SK-N-SH (cell line): ENCODE measurements at regions not wholly inside any gene's neighbourhood (a gene's known extent, or its start where the extent isn't known, plus 50 kb on each side); places are given as distances from the start of the nearest gene placed in this dataset.

Source experiments
- CTCF ChIA-PET: fragments of 300-600, 350-600 bp; formaldehyde crosslinking; extraction: SDS; loops from one replicate; lab custom pipeline; 2021; lab: Yijun Ruan, JAX
- POLR2A ChIA-PET: fragments of 350-600 bp; sonication (Branson Sonifier 250); formaldehyde crosslinking; extraction: SDS; loops from one replicate; lab custom pipeline; 2020; ENCODE audit warnings: antibody characterized with exemption, inconsistent platforms; lab: Yijun Ruan, JAX
- DNase-seq: peaks from one replicate; pipeline ENCODE4 v3.0.0; 2012
- H2AFZ ChIP-seq: fragments of 200-600 bp; sonication (generic); 2 replicates; pipeline ENCODE4 v1.8.1; 2016; ENCODE audit warnings: antibody characterized with exemption, mild to moderate bottlenecking, low read depth
- H3F3A ChIP-seq: fragments of 200-600 bp; sonication (generic); replicated peaks from 2 replicates; pipeline ENCODE3; 2016; ENCODE audit warnings: antibody characterized with exemption, mild to moderate bottlenecking; ENCODE audit not compliant: insufficient read depth
- H3K27ac ChIP-seq, 2 experiments: fragments of 200-500 bp in 1 of 2; fragments of 200-600 bp in 1 of 2; sonication (Bioruptor generic) in 1 of 2; sonication (generic), shearing (Covaris generic) in 1 of 2; 2 replicates each; pipeline versions ENCODE4 v1.5.1 to v1.6.1; 2014 to 2016; ENCODE audit warnings: low read depth in 2 of 2, inconsistent platforms in 1 of 2, low read length in 1 of 2, mild to moderate bottlenecking in 1 of 2, mixed read lengths in 1 of 2
- H3K27me3 ChIP-seq: fragments of 200-600 bp; sonication (generic), shearing (Covaris generic); 2 replicates; pipeline ENCODE4 v1.6.1; 2016; ENCODE audit warnings: mixed run types; ENCODE audit not compliant: insufficient read depth
- H3K36me3 ChIP-seq, 2 experiments: fragments of 200-500 bp in 1 of 2; fragments of 200-600 bp in 1 of 2; sonication (Bioruptor generic) in 1 of 2; sonication (generic) in 1 of 2; replicated peaks in 1 of 2; 2 replicates each; pipeline versions ENCODE3 to v1.5.1; 2014 to 2016; ENCODE audit warnings: low read length in 1 of 2, mild to moderate bottlenecking in 1 of 2; ENCODE audit not compliant: insufficient read depth in 2 of 2, control insufficient read depth in 1 of 2
- H3K4me1 ChIP-seq, 2 experiments: fragments of 200-500 bp in 1 of 2; fragments of 200-600 bp in 1 of 2; sonication (Bioruptor generic) in 1 of 2; sonication (generic), shearing (Covaris generic) in 1 of 2; 2 replicates each; pipeline versions ENCODE4 v1.5.1 to v1.6.1; 2014 to 2016; ENCODE audit warnings: low read depth in 1 of 2, low read length in 1 of 2, mixed run types in 1 of 2; ENCODE audit not compliant: insufficient read depth in 2 of 2, control insufficient read depth in 1 of 2
- H3K4me2 ChIP-seq: fragments of 200-600 bp; sonication (generic), shearing (Covaris generic); 2 replicates; pipeline ENCODE4 v1.6.1; 2017; ENCODE audit warnings: mixed run types
- H3K4me3 ChIP-seq, 2 experiments: fragments of 200-500 bp in 1 of 2; fragments of 200-600 bp in 1 of 2; sonication (Bioruptor generic) in 1 of 2; sonication (generic), shearing (Covaris generic) in 1 of 2; 2 replicates each; pipeline versions ENCODE4 v1.5.1 to v1.8.1; 2014 to 2016; ENCODE audit warnings: low read depth in 2 of 2, inconsistent platforms in 1 of 2, low read length in 1 of 2, mild to moderate bottlenecking in 1 of 2, mixed read lengths in 1 of 2, moderate library complexity in 1 of 2
- H3K79me2 ChIP-seq: fragments of 200-600 bp; sonication (generic); 2 replicates; pipeline ENCODE4 v1.8.1; 2017; ENCODE audit warnings: mild to moderate bottlenecking; ENCODE audit not compliant: insufficient read depth
- H3K9ac ChIP-seq: fragments of 200-600 bp; sonication (generic); 2 replicates; pipeline ENCODE4 v1.6.1; 2017; ENCODE audit warnings: mixed run types
- H3K9me2 ChIP-seq: fragments of 200-600 bp; sonication (generic); 2 replicates; pipeline ENCODE4 v1.6.1; 2017; ENCODE audit warnings: mixed run types
- H3K9me3 ChIP-seq: fragments of 200-600 bp; sonication (generic); 2 replicates; pipeline ENCODE4 v1.6.1; 2017; ENCODE audit warnings: mixed run types, mild to moderate bottlenecking, moderate library complexity
- H4K20me1 ChIP-seq: fragments of 200-600 bp; sonication (generic); 2 replicates; pipeline ENCODE4 v1.6.1; 2017; ENCODE audit warnings: mild to moderate bottlenecking, mixed run types; ENCODE audit not compliant: insufficient read depth
- CHD2 ChIP-seq: fragments of 150-350 bp; IDR thresholded peaks from 2 replicates; pipeline ENCODE4 v1.6.1; 2018; ENCODE audit warnings: low read length; ENCODE audit not compliant: partially characterized antibody
- EP300 ChIP-seq, 2 experiments: IDR thresholded peaks; 2 replicates each; pipeline versions ENCODE4 v1.4.0 to v1.6.1; 2012; ENCODE audit warnings: borderline replicate concordance in 1 of 2, low read depth in 1 of 2, low read length in 1 of 2
- EZH2phosphoT487 ChIP-seq: fragments of 200-600 bp; sonication (generic); IDR thresholded peaks from 2 replicates; pipeline ENCODE4 v1.6.1; 2017; ENCODE audit warnings: low read depth, mixed run types, mild to moderate bottlenecking, antibody characterized with exemption, moderate library complexity, borderline replicate concordance
- FOSL2 ChIP-seq: IDR thresholded peaks from 2 replicates; pipeline ENCODE4 v1.4.0; 2012; ENCODE audit warnings: low read depth, mild to moderate bottlenecking, moderate library complexity, borderline replicate concordance
- FOXJ3 ChIP-seq: sonication (generic); formaldehyde crosslinking; IDR thresholded peaks from 2 replicates; pipeline ENCODE4 v1.5.1; 2020; ENCODE audit warnings: mild to moderate bottlenecking, missing genetic modification reagents
- MEF2A ChIP-seq: IDR thresholded peaks from 2 replicates; pipeline ENCODE4 v1.4.0; 2012; ENCODE audit warnings: low read depth, borderline replicate concordance
- MXI1 ChIP-seq: IDR thresholded peaks from 2 replicates; pipeline ENCODE4 v1.6.1; 2012; ENCODE audit warnings: mild to moderate bottlenecking, low read depth, low read length, improper control_type of control experiment
- NFIC ChIP-seq: IDR thresholded peaks from 2 replicates; pipeline ENCODE4 v1.4.0; 2012; ENCODE audit warnings: borderline replicate concordance
- NRF1 ChIP-seq: IDR thresholded peaks from 2 replicates; pipeline ENCODE4 v1.6.1; 2012; ENCODE audit warnings: low read depth, mild to moderate bottlenecking, low read length
- RAD21 ChIP-seq: IDR thresholded peaks from 2 replicates; pipeline ENCODE4 v1.6.1; 2012; ENCODE audit warnings: mild to moderate bottlenecking, low read length
- RCOR1 ChIP-seq: fragments of 150-350 bp; IDR thresholded peaks from 2 replicates; pipeline ENCODE4 v1.6.1; 2017; ENCODE audit warnings: antibody characterized with exemption, low read length
- SIN3A ChIP-seq: IDR thresholded peaks from 2 replicates; pipeline ENCODE4 v1.6.1; 2012; ENCODE audit warnings: low read depth, mild to moderate bottlenecking, low read length, moderate library complexity, borderline replicate concordance
- SMC3 ChIP-seq: IDR thresholded peaks from 2 replicates; pipeline ENCODE4 v1.6.1; 2012; ENCODE audit warnings: low read depth, low read length, improper control_type of control experiment
- TAF1 ChIP-seq: IDR thresholded peaks from 2 replicates; pipeline ENCODE4 v1.6.1; 2012; ENCODE audit warnings: low read depth, mild to moderate bottlenecking, low read length, moderate library complexity, borderline replicate concordance
- TCF12 ChIP-seq: IDR thresholded peaks from 2 replicates; pipeline ENCODE4 v1.4.0; 2012
- WGBS: methylation state at CpG from one replicate; pipeline ENCODE4 v1.1.6; 2017; ENCODE audit warnings: low lambda C conversion rate; 5-methylcytosine and 5-hydroxymethylcytosine counted together
- TF ChIP-seq, protein P1 (sequence below): fragments of 150-350 bp; IDR thresholded peaks from 2 replicates; pipeline ENCODE4 v1.6.1; 2016; ENCODE audit warnings: mild to moderate bottlenecking, low read depth, low read length
- TF ChIP-seq, protein P2 (sequence below): IDR thresholded peaks from 2 replicates; pipeline ENCODE4 v1.4.0; 2012; ENCODE audit warnings: low read depth, borderline replicate concordance
- TF ChIP-seq, protein P3 (sequence below): IDR thresholded peaks from 2 replicates; pipeline ENCODE4 v1.6.1; 2012; ENCODE audit warnings: mild to moderate bottlenecking, low read depth, low read length, moderate library complexity

DNA sequence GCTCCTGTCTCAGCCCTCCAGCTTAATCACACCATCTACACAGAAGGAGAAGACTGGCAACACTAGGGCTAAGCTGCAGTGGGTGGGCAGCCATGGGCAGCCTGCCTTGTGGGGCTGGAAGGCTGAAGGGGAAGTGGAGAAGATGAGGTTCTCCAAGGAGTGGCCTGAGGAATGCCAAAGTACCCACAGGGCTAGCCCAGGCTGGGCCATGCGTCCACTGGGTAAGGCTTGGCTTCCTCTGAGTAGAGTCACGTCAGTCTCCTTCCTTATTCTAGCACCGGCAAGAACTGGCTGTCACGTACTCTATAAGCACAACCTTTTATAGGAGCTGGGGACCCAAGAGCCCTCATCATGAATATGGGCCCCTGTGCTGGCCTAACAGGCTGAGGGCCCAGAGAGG, 110.6 kb upstream of the SIRPA start (continued):
- TF ChIP-seq EP300 (IDR thresholded peaks at IDR 0.05; ENCODE audit: borderline replicate concordance in 1 of 2, low read depth in 1 of 2, low read length in 1 of 2) (no peak), EZH2phosphoT487 (no peak), FOXJ3 (CRISPR knock-in tag) (no peak), RCOR1 (no peak), RAD21 (no peak), CHD2 (no peak), NFIC (no peak), NRF1 (no peak)
- TF ChIP-seq, protein P1, sequence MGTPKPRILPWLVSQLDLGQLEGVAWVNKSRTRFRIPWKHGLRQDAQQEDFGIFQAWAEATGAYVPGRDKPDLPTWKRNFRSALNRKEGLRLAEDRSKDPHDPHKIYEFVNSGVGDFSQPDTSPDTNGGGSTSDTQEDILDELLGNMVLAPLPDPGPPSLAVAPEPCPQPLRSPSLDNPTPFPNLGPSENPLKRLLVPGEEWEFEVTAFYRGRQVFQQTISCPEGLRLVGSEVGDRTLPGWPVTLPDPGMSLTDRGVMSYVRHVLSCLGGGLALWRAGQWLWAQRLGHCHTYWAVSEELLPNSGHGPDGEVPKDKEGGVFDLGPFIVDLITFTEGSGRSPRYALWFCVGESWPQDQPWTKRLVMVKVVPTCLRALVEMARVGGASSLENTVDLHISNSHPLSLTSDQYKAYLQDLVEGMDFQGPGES: no peak
- TF ChIP-seq, all 33 proteins: peak for 0

DNA sequence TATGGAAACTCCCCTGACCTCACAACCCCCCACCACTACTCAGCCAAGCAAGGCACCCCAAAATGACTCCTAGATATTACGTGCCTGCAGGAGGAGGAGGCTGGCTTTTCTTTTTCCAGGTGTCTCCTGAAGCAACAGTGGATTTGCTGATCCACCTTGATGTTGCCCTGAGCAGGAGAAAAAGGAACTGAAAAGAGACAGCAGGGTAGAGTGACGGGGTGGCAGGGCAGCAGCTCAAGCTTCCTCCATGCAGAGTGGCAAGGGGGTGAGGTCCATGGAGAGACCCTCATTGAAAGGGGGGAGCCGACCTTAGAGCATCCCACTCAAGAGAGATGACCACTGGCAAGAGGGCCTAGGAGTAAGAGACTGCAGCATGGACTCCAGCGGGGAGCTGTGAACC, 112.0 kb upstream of the SIRPA start:
- H3K36me3 ChIP-seq: no peaks in the 10 kb centered on the region
- no peak overlapping the region for H3K4me3 ChIP-seq
- no peaks in the 10 kb centered on the region for H3K4me1 ChIP-seq
- H4K20me1 ChIP-seq: no peaks in the 10 kb centered on the region
- no peak overlapping the region for H3K4me2 ChIP-seq
- TF ChIP-seq SMC3 (no peak), MXI1 (no peak), FOXJ3 (CRISPR knock-in tag) (no peak)
- H3K9me3 ChIP-seq: no peaks in the 10 kb centered on the region
- ChIA-PET CTCF (interaction anchor here (0.6 kb wide), 1 partner anchor 273 kb away, joined by 3 read pairs; no protein-coding TSS in a partner anchor), POLR2A (no interaction called here)
- no peaks in the 10 kb centered on the region for H3K9me2 ChIP-seq
- H3F3A ChIP-seq: no peaks in the 10 kb centered on the region
- H3K27ac ChIP-seq: no peak overlapping the region
- no peak overlapping the region for H2AFZ ChIP-seq
- no peak for DNase-seq
- 22% methylated on average over 3 of the region's 4 CpGs for WGBS
- no peaks in the 10 kb centered on the region for H3K79me2 ChIP-seq
- peaks cover 24% of the 10 kb centered on the region; the same call in 1 of the 2 replicates for H3K27me3 ChIP-seq
- no peak overlapping the region for H3K9ac ChIP-seq

DNA sequence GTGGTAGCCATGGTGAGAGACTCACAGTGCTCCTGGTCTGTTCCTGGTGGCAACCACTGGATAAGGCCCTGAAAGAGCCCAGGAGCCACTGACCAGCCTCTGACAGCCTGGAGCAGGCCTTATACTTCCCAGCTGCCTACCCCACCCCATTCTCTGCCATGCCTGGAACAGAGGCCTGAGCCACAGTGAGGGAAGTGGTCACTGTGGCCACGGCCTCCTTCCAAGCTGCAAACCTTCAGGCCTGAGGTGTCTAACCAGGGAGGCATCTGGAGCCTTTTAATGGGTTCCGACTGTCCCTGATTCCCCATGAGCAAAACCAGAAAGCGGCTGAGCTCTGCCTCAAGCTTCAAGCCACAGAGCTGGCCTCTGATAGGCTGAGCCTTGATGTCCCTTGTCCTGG, 113.0 kb upstream of the SIRPA start:
- Histone ChIP-seq H3K27ac (no peak overlapping the region), H3K36me3 (no peaks in the 10 kb centered on the region), H2AFZ (no peak overlapping the region), H3K4me1 (no peaks in the 10 kb centered on the region), H3F3A (no peaks in the 10 kb centered on the region), H3K27me3 (peaks cover 13% of the 10 kb centered on the region; the same call in 1 of the 2 replicates), H4K20me1 (no peaks in the 10 kb centered on the region), H3K4me2 (no peak overlapping the region), H3K4me3 (no peak overlapping the region), H3K9me3 (no peaks in the 10 kb centered on the region), H3K9me2 (no peaks in the 10 kb centered on the region), H3K9ac (no peak overlapping the region), H3K79me2 (no peaks in the 10 kb centered on the region)
- no peak for TF ChIP-seq NFIC
- no peak for TF ChIP-seq MEF2A
- no peak for TF ChIP-seq TCF12
- TF ChIP-seq, protein P2, sequence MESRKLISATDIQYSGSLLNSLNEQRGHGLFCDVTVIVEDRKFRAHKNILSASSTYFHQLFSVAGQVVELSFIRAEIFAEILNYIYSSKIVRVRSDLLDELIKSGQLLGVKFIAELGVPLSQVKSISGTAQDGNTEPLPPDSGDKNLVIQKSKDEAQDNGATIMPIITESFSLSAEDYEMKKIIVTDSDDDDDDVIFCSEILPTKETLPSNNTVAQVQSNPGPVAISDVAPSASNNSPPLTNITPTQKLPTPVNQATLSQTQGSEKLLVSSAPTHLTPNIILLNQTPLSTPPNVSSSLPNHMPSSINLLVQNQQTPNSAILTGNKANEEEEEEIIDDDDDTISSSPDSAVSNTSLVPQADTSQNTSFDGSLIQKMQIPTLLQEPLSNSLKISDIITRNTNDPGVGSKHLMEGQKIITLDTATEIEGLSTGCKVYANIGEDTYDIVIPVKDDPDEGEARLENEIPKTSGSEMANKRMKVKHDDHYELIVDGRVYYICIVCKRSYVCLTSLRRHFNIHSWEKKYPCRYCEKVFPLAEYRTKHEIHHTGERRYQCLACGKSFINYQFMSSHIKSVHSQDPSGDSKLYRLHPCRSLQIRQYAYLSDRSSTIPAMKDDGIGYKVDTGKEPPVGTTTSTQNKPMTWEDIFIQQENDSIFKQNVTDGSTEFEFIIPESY: no peak
- TF ChIP-seq CHD2: no peak
- TF ChIP-seq FOSL2: no peak
- TF ChIP-seq SIN3A: no peak
- TF ChIP-seq, protein P3, sequence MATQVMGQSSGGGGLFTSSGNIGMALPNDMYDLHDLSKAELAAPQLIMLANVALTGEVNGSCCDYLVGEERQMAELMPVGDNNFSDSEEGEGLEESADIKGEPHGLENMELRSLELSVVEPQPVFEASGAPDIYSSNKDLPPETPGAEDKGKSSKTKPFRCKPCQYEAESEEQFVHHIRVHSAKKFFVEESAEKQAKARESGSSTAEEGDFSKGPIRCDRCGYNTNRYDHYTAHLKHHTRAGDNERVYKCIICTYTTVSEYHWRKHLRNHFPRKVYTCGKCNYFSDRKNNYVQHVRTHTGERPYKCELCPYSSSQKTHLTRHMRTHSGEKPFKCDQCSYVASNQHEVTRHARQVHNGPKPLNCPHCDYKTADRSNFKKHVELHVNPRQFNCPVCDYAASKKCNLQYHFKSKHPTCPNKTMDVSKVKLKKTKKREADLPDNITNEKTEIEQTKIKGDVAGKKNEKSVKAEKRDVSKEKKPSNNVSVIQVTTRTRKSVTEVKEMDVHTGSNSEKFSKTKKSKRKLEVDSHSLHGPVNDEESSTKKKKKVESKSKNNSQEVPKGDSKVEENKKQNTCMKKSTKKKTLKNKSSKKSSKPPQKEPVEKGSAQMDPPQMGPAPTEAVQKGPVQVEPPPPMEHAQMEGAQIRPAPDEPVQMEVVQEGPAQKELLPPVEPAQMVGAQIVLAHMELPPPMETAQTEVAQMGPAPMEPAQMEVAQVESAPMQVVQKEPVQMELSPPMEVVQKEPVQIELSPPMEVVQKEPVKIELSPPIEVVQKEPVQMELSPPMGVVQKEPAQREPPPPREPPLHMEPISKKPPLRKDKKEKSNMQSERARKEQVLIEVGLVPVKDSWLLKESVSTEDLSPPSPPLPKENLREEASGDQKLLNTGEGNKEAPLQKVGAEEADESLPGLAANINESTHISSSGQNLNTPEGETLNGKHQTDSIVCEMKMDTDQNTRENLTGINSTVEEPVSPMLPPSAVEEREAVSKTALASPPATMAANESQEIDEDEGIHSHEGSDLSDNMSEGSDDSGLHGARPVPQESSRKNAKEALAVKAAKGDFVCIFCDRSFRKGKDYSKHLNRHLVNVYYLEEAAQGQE: no peak
- TF ChIP-seq EZH2phosphoT487: no peak
- no peak for TF ChIP-seq TAF1
- TF ChIP-seq MXI1: no peak
- ChIA-PET CTCF (interaction anchor here (1.0 to 2.0 kb wide), 3 partner anchors 18 to 391 kb away, joined by 3 to 11 read pairs (median 3); no protein-coding TSS in a partner anchor), POLR2A (no interaction called here)
- WGBS: 59% methylated on average over 2 of the region's 3 CpGs
- no peak for DNase-seq
